ENCODE measurements at regions not wholly inside any gene's neighbourhood (a gene's known extent, or its start where the extent isn't known, plus 50 kb on each side); places are given as distances from the start of the nearest gene placed in this dataset.

DNA sequence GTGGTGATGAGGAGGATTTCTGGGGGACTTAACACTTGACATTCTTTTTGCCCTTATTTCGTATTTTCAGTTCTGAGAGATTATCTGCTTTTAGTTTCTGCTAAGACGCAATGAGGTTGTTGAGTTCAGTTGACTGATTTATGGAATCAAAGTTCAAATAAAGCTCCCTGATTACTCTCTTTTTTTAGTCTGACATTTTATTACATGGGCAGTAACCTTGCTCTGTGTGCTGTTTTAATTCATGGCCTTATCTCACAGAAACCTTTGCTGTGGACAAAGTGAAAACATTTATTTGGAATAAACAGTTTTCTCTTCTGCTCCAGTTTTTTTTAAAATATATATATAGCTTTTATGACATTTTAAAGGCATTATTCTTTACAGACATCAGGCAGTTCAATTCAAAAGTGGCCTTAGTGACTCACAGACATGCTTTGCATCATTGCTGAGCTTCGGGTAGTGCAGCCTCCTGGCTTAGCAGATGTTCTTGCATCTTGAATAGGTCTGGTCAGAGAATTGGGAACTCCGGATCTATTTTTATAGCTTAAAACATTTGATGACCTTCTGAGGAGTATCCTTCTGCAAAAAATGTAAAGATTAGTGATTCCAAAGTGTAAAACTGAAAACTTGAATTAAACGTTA, 162.9 kb downstream of the FAM170A start:
- DNase-seq (ENCODE audit: extremely low spot score, unreplicated experiment) = no peak
- H3K4me1 Mint-ChIP-seq (ENCODE audit: unreplicated experiment) = no peaks in the 10 kb centered on the region
- no peak overlapping the region for H3K4me3 Mint-ChIP-seq (ENCODE audit: unreplicated experiment)
- no peak overlapping the region for H3K27ac Mint-ChIP-seq (ENCODE audit: unreplicated experiment)
- H3K36me3 Mint-ChIP-seq (ENCODE audit: unreplicated experiment) = no peaks in the 10 kb centered on the region
- TF ChIP-seq, protein P1, sequence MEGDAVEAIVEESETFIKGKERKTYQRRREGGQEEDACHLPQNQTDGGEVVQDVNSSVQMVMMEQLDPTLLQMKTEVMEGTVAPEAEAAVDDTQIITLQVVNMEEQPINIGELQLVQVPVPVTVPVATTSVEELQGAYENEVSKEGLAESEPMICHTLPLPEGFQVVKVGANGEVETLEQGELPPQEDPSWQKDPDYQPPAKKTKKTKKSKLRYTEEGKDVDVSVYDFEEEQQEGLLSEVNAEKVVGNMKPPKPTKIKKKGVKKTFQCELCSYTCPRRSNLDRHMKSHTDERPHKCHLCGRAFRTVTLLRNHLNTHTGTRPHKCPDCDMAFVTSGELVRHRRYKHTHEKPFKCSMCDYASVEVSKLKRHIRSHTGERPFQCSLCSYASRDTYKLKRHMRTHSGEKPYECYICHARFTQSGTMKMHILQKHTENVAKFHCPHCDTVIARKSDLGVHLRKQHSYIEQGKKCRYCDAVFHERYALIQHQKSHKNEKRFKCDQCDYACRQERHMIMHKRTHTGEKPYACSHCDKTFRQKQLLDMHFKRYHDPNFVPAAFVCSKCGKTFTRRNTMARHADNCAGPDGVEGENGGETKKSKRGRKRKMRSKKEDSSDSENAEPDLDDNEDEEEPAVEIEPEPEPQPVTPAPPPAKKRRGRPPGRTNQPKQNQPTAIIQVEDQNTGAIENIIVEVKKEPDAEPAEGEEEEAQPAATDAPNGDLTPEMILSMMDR (IDR thresholded peaks at IDR 0.05) = no peak
- no peaks in the 10 kb centered on the region for H3K9me3 Mint-ChIP-seq (ENCODE audit: unreplicated experiment)
- no peaks in the 10 kb centered on the region for H3K27me3 Mint-ChIP-seq (ENCODE audit: unreplicated experiment)

DNA sequence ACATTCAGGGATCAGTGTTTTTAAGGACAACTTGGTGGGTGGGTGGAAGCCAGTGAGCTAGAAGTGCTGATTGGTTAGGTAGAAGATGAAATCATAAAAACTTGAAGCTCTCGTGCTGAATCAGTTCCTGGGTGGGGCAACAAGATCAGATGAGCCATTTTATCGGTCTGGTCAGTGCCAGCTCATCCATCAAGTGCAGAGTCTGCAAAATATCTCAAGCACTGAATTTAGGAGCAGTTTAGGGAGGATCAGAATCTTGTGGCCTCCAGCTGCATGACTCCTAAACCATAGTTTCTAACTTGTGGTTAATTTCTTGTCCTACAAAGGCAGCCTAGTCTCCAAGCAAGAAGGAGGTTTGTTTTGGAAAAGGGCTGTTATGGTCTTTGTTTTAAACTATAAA, 166.4 kb downstream of the FAM170A start:
- Mint-ChIP-seq H3K4me3 (ENCODE audit: unreplicated experiment) (no peak overlapping the region), H3K4me1 (ENCODE audit: unreplicated experiment) (no peaks in the 10 kb centered on the region), H3K9me3 (ENCODE audit: unreplicated experiment) (peaks cover 3% of the 10 kb centered on the region), H3K27ac (ENCODE audit: unreplicated experiment) (no peak overlapping the region), H3K27me3 (ENCODE audit: unreplicated experiment) (no peaks in the 10 kb centered on the region), H3K36me3 (ENCODE audit: unreplicated experiment) (no peaks in the 10 kb centered on the region)
- TF ChIP-seq, protein P1 (IDR thresholded peaks at IDR 0.05) = no peak
- no peak for DNase-seq (ENCODE audit: extremely low spot score, unreplicated experiment)

DNA sequence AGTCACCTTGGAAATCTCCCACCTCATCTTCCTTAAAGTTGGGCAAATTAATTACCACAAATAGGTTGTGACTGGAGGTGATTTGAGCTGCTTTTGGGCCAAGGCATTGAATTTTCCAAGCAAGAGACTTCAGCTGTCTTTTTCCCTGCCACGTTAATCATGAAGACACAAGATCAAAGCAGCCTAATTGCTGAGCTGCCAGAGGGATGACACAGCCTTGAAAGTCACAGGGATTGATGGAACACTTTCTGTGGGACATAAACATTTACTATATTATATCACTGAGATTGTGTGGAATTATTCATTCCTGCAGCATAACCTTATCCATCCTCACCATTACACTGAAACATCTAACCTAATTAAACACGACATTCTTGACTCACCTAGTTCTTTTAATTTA, 172.2 kb downstream of the FAM170A start:
- Mint-ChIP-seq H3K27ac (ENCODE audit: unreplicated experiment) (no peak overlapping the region), H3K27me3 (ENCODE audit: unreplicated experiment) (no peaks in the 10 kb centered on the region), H3K36me3 (ENCODE audit: unreplicated experiment) (no peaks in the 10 kb centered on the region), H3K4me1 (ENCODE audit: unreplicated experiment) (no peaks in the 10 kb centered on the region), H3K9me3 (ENCODE audit: unreplicated experiment) (peaks cover 3% of the 10 kb centered on the region), H3K4me3 (ENCODE audit: unreplicated experiment) (no peak overlapping the region)
- no peak for DNase-seq (ENCODE audit: extremely low spot score, unreplicated experiment)
- TF ChIP-seq, protein P1 (IDR thresholded peaks at IDR 0.05) = no peak

DNA sequence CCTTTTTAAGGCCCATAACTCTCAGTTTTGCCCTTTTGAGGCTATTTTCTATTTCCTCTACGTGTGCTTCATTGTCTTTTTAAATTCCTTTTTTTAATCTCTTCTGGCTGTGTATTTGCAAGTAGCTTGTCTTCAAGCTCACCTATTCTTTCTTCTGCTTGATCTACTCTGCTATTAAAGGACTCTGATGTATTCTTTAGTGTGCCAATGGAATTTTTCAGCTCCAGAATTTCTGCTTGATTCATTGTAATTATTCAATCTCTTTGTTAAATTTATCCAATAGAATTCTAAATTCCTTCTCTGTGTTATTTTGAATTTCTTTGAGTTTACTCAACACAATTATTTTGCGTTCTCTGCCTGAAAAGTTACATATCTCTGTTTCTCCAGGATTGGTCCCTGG, 178.7 kb downstream of the FAM170A start:
- Mint-ChIP-seq H3K27ac (ENCODE audit: unreplicated experiment) (no peak overlapping the region), H3K9me3 (ENCODE audit: unreplicated experiment) (peaks cover 14% of the 10 kb centered on the region), H3K27me3 (ENCODE audit: unreplicated experiment) (no peaks in the 10 kb centered on the region), H3K4me3 (ENCODE audit: unreplicated experiment) (no peak overlapping the region), H3K4me1 (ENCODE audit: unreplicated experiment) (no peaks in the 10 kb centered on the region), H3K36me3 (ENCODE audit: unreplicated experiment) (no peaks in the 10 kb centered on the region)
- TF ChIP-seq, protein P1 (IDR thresholded peaks at IDR 0.05) = no peak
- no peak for DNase-seq (ENCODE audit: extremely low spot score, unreplicated experiment)

DNA sequence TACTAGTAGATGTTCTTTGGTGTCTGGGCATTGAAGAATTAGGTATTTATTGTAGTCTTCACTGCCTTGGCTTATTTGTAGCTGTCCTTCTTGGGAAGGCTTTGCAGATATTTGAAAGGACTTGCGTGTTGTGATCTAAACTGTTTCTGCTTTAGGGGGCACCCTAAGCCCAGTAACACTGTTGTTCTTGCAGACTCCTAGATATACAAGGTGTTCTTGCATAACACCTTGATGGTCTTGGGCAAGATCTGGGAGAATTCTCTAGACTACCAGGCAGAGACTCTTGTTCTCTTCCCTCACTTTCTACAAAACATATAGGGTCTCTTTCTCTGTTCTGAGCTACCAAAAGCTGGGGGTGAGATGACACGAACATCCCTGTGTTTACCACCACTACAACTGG, 179.1 kb downstream of the FAM170A start:
- Mint-ChIP-seq H3K36me3 (ENCODE audit: unreplicated experiment) (no peaks in the 10 kb centered on the region), H3K27ac (ENCODE audit: unreplicated experiment) (no peak overlapping the region), H3K27me3 (ENCODE audit: unreplicated experiment) (no peaks in the 10 kb centered on the region), H3K4me1 (ENCODE audit: unreplicated experiment) (no peaks in the 10 kb centered on the region), H3K4me3 (ENCODE audit: unreplicated experiment) (no peak overlapping the region), H3K9me3 (ENCODE audit: unreplicated experiment) (peaks cover 14% of the 10 kb centered on the region)
- TF ChIP-seq, protein P1 (IDR thresholded peaks at IDR 0.05) = no peak
- no peak for DNase-seq (ENCODE audit: extremely low spot score, unreplicated experiment)

All from osteocyte (in vitro differentiated cells).